ENCODE measurements at regions not wholly inside any gene's neighbourhood (a gene's known extent, or its start where the extent isn't known, plus 50 kb on each side); places are given as distances from the start of the nearest gene placed in this dataset.

- no peak overlapping the region for H3K4me2 ChIP-seq (ENCODE audit: low read length)
- H3K9me3 ChIP-seq (ENCODE audit: control insufficient read depth, low read length) = no peaks in the 10 kb centered on the region
- H3K4me1 ChIP-seq = no peaks in the 10 kb centered on the region
- H3K27me3 ChIP-seq (ENCODE audit: control insufficient read depth, insufficient read depth, low read length) = no peaks in the 10 kb centered on the region
- no peak overlapping the region for H3K27ac ChIP-seq
- no peak overlapping the region for H3K4me3 ChIP-seq (ENCODE audit: low read depth, low read length)
- TF ChIP-seq, protein P1, sequence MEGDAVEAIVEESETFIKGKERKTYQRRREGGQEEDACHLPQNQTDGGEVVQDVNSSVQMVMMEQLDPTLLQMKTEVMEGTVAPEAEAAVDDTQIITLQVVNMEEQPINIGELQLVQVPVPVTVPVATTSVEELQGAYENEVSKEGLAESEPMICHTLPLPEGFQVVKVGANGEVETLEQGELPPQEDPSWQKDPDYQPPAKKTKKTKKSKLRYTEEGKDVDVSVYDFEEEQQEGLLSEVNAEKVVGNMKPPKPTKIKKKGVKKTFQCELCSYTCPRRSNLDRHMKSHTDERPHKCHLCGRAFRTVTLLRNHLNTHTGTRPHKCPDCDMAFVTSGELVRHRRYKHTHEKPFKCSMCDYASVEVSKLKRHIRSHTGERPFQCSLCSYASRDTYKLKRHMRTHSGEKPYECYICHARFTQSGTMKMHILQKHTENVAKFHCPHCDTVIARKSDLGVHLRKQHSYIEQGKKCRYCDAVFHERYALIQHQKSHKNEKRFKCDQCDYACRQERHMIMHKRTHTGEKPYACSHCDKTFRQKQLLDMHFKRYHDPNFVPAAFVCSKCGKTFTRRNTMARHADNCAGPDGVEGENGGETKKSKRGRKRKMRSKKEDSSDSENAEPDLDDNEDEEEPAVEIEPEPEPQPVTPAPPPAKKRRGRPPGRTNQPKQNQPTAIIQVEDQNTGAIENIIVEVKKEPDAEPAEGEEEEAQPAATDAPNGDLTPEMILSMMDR (IDR thresholded peaks at IDR 0.05) = no peak
- H3K79me2 ChIP-seq = no peaks in the 10 kb centered on the region
- H3K36me3 ChIP-seq (ENCODE audit: control insufficient read depth, insufficient read depth, low read length) = no peaks in the 10 kb centered on the region
- no peak overlapping the region for H3K9ac ChIP-seq
- no peak overlapping the region for H2AFZ ChIP-seq
Observed at GRCh38 chr4:32189788-32190187, 1469.6 kb downstream of the PCDH7 start.

- Histone ChIP-seq H3K36me3 (ENCODE audit: control insufficient read depth, insufficient read depth, low read length) (no peaks in the 10 kb centered on the region), H3K27me3 (ENCODE audit: control insufficient read depth, insufficient read depth, low read length) (no peaks in the 10 kb centered on the region), H3K4me1 (no peaks in the 10 kb centered on the region), H3K4me2 (ENCODE audit: low read length) (no peak overlapping the region), H3K4me3 (ENCODE audit: low read depth, low read length) (no peak overlapping the region), H3K9me3 (ENCODE audit: control insufficient read depth, low read length) (no peaks in the 10 kb centered on the region), H3K27ac (no peak overlapping the region), H3K9ac (no peak overlapping the region), H2AFZ (no peak overlapping the region), H3K79me2 (no peaks in the 10 kb centered on the region)
- TF ChIP-seq, protein P1 (IDR thresholded peaks at IDR 0.05) = no peak
Observed at GRCh38 chr4:32191961-32192360, 1471.8 kb downstream of the PCDH7 start.

GRCh38 chr4:32192363-32192762, 1472.2 kb downstream of the PCDH7 start:
- no peaks in the 10 kb centered on the region for H3K79me2 ChIP-seq
- H3K4me3 ChIP-seq (ENCODE audit: low read depth, low read length) = no peak overlapping the region
- no peak overlapping the region for H3K9ac ChIP-seq
- H3K4me2 ChIP-seq (ENCODE audit: low read length) = no peak overlapping the region
- no peak overlapping the region for H3K27ac ChIP-seq
- no peaks in the 10 kb centered on the region for H3K36me3 ChIP-seq (ENCODE audit: control insufficient read depth, insufficient read depth, low read length)
- H3K27me3 ChIP-seq (ENCODE audit: control insufficient read depth, insufficient read depth, low read length) = no peaks in the 10 kb centered on the region
- no peaks in the 10 kb centered on the region for H3K9me3 ChIP-seq (ENCODE audit: control insufficient read depth, low read length)
- no peaks in the 10 kb centered on the region for H3K4me1 ChIP-seq
- H2AFZ ChIP-seq = no peak overlapping the region
- TF ChIP-seq, protein P1 (IDR thresholded peaks at IDR 0.05) = no peak

DNA sequence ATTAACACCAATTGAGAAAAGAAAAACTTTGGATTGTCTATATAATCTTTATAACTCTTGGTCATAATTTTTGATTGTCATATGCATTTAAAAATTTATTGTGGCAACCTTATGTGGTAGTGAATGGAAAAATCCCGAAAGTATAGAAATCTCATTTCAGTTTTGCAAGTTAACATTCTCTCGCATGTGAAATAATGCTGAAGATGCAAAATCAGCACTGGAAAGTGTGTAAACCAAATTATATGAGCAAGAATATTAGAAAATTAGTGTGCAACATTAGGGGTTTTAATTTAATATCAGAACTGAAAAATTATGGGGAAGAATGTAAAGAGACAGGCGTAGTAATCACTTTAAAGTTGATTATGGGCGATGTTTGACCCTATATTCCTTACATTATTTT, 1472.8 kb downstream of the PCDH7 start:
- TF ChIP-seq, protein P1 (IDR thresholded peaks at IDR 0.05) = no peak
- Histone ChIP-seq H3K4me1 (no peaks in the 10 kb centered on the region), H3K79me2 (no peaks in the 10 kb centered on the region), H3K4me3 (ENCODE audit: low read depth, low read length) (no peak overlapping the region), H3K27ac (no peak overlapping the region), H2AFZ (no peak overlapping the region), H3K27me3 (ENCODE audit: control insufficient read depth, insufficient read depth, low read length) (no peaks in the 10 kb centered on the region), H3K36me3 (ENCODE audit: control insufficient read depth, insufficient read depth, low read length) (no peaks in the 10 kb centered on the region), H3K9me3 (ENCODE audit: control insufficient read depth, low read length) (no peaks in the 10 kb centered on the region), H3K9ac (no peak overlapping the region), H3K4me2 (ENCODE audit: low read length) (no peak overlapping the region)

GRCh38 chr4:32196950-32197688, 1477.0 kb downstream of the PCDH7 start:
- H3K4me2 ChIP-seq (ENCODE audit: low read length) = no peak overlapping the region

More at GRCh38 chr4:32196950-32197688, 1477.0 kb downstream of the PCDH7 start:
- no peak overlapping the region for H3K9ac ChIP-seq
- TF ChIP-seq, protein P1 (IDR thresholded peaks at IDR 0.05) = no peak
- H3K4me1 ChIP-seq = no peaks in the 10 kb centered on the region
- no peaks in the 10 kb centered on the region for H3K79me2 ChIP-seq
- no peak overlapping the region for H3K4me3 ChIP-seq (ENCODE audit: low read depth, low read length)
- H3K27me3 ChIP-seq (ENCODE audit: control insufficient read depth, insufficient read depth, low read length) = no peaks in the 10 kb centered on the region
- H2AFZ ChIP-seq = no peak overlapping the region
- H3K36me3 ChIP-seq (ENCODE audit: control insufficient read depth, insufficient read depth, low read length) = no peaks in the 10 kb centered on the region
- H3K9me3 ChIP-seq (ENCODE audit: control insufficient read depth, low read length) = no peaks in the 10 kb centered on the region
- no peak overlapping the region for H3K27ac ChIP-seq
